GM04503 (cell line): ENCODE measurements at regions not wholly inside any gene's neighbourhood (a gene's known extent, or its start where the extent isn't known, plus 50 kb on each side); places are given as distances from the start of the nearest gene placed in this dataset.

Source experiments
- DNase-seq: peaks from one replicate; pipeline ENCODE4 v3.0.0-alpha.2; 2012; ENCODE audit warnings: low read depth

DNA sequence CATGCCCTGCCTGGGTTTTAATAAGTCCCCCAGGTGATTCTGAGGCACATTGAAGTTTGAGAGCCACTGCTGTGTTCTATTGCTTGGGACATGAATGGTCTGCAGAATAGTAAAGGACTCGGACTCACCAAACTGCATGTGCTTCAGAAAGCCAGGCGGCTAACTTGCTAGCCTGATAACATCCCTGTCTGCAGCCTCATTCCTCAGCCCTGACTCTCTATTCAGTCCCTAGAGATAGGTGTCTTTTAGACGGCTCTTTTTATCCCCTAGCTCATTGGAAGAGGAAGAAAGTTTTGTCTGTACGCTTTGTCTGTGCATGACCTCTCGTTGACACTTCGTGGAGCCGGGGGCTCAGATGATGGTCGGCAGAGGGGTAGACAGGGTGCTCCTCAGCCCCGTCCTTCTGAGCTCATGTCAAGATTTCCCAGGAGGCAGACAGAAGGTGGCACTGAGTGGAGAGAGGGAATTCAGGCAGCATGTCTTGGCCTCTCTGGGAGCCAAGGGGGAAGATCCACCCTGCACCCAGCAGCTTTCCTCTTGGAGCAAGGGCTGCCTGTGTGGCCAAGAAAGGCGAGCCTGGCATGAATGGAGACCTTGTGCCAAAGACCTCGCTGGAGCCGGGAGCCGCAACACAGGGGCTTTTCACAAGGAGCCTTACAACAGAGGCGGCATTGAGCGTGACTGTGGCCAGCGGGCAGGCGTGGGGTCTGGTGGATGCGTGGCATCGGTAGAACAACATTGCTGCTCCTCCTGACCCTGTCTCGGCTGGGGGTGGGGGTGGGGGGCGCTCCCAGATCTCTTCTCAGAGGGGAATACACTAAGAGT is 51.1 kb upstream of the PODXL start:
- DNase-seq: no peak

DNA sequence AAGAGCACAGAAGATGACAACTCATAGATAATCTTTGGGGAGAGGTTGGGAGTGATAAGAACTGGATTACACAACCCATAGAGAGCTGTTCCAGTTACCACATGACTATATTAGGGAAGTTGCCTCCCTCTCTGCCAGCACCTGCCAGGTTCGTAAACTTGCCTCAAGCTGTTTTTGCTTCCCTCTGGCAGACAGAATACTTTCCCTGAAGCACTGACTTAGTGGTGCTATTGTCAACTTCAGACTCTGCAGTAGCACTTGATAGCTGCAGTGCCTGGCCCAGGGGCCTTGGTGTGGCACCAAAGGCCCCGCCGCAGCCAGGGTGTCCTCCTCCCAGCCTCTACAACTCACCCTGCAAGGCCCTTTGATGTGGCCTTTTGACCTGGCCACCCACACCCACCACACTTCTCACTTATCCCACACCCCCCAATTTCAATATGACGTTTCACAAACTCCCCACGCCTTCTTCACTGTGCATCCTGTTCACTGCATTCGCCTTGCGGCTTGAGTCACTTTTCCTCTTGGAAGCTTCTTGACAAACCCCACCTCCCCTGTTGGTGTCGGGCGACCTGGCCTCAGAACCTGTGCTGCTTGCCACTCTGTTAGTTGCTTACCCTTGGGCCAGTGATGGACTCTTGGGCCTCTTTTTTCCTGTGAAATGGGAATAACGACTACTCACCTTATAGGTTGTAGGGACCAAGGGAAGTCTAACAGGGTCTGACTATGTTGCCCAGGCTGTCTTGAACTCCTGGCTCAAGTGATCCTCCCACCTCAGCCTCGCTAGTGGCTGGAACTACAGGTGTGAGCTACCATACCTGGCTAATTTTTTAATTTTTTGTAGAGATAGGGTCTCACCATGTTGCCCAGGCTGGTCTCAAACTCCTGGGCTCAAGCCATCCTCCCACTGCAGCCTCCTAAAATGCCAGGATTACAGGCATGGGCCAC is 50.2 kb upstream of the PODXL start:
- no peak for DNase-seq
